ENCODE measurements at regions not wholly inside any gene's neighbourhood (a gene's known extent, or its start where the extent isn't known, plus 50 kb on each side); places are given as distances from the start of the nearest gene placed in this dataset.
"Not testable (repeated sequence)": the region's sequence is repeated elsewhere in the genome, so short reads cannot be mapped to it uniquely, and the experiment has no call there.

DNA sequence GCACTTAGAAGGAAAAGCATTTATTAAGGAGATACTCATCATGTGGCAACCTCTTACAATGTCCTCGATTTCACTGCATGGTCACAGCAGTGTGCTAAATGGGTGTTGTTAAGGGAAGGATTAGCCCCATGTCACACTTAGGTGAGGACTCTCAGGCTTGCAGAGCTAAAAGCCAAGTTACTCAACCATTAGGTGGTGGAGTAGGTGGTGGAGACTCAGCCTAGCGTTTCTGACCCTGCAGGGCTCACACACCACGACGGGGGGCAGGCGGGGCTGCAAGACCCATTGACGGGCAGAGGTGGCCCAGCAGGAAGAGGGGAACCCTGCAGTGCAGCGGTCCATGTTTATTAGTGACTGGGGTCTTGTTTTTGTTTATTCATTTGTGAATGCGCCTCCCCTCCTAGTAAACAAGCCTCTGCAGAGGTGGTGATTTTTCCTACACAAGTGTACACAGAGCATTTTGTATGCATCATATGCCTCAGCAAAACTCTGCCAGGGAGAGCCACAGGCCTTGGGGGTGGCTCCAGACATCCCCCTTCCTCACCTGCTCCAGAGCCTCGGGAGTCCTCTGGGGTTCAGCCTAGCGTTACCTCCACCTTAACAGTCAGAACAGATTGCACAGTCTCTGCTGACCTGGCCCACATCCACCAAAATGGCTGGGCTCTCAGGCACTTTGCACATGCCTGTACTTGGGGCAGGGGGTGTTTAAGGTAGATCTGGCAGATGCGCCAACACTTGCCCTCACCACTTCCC lies 216.7 kb downstream of the C16orf95 start:
- no peak for DNase-seq (ENCODE audit: low spot score)

DNA sequence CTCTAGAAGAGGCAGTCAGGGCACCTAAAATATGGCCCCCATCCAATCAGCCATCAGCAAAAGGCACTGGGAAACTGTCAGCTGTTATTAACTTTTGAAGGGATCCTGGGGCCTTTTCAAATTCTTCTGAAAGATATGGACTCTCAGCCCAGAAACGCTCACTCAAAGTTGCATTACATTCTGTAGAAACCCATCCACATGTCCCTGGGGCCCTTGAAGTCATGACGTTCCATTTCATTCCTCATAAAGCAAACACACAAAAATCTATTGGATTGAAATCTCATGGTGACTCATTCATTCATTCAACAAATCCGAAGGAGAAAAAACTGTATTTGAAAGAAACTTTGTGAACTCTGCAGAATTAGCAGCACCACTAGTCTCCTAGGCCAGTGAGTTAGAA lies 215.3 kb downstream of the C16orf95 start:
- no peak for DNase-seq (ENCODE audit: low spot score)

DNA sequence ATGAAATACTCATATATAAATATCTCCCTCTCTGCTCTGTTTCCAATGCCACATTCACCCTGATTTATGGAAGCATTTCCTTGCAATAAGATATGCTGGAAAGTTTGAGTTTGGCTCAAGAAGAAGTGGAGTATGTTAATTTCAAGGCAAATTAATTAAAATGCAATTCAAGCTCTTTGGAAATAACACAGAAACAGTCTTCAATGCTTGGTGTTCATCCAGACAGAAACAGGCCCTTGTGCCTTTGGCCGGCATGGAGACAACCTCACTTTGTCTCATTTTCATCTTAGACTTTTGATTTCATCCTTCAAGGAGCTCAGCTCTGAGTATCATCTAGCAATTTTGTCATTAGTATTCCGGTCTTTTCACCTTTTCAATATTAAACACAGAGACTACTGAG lies 210.0 kb downstream of the C16orf95 start:
- no peak for DNase-seq (ENCODE audit: low spot score)

DNA sequence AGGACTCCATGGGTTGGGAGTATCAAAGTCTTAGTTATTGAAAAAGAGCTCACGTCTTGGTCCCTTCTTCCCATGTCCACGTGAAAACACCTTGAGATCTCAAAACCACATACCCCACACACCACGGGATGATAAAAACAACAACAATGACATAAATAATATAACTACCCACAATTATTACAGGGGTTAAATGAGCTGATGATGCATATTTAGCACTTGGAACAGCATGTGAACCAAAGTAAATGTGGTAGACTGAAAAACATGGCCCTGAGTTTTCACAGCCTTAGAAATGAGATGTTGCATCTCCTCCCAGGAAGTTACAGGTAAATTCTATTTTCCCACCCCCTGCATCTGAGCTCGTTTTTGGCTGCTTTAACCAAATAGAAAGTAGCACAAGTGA lies 208.9 kb downstream of the C16orf95 start:
- DNase-seq (ENCODE audit: low spot score): no peak

DNA sequence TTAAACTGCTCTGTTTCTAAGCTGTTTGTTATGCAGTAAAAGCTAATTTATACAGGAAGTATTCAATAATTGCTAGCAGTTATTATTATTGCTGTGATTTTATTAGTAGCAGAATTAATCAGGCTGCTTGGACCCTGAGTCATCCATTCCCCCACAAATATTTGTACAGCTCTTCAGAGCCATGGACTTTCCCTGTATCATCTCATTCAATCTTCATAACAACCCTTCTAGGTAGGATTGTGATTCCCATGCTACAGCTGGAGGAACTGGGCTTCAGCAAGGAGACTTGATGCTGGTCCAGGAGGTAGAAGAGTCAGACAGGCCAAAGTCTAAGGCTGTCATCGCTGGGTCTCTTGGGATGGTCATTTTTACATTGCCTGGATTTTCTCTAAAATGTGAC lies 208.3 kb downstream of the C16orf95 start:
- DNase-seq (ENCODE audit: low spot score): no peak

DNA sequence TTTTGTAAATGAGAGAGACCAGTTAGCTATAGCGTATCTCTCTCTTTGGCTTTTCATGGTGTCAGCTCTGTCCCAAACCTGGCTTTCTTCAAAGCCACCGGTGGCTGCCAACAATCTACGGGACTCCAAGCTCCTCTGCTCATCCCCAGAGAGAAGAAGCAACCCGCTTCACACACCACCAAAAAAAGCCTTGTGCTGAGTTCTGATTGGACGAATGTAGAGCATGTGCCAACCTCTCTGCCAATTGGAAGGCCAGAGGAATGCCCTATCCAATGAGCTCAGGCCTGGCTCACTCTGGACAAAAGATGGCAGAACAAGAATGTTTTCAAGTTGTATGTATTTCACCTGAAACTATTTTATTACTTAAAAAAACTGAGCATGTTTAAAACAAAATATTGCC lies 202.4 kb downstream of the C16orf95 start:
- DNase-seq (ENCODE audit: low spot score): no peak

DNA sequence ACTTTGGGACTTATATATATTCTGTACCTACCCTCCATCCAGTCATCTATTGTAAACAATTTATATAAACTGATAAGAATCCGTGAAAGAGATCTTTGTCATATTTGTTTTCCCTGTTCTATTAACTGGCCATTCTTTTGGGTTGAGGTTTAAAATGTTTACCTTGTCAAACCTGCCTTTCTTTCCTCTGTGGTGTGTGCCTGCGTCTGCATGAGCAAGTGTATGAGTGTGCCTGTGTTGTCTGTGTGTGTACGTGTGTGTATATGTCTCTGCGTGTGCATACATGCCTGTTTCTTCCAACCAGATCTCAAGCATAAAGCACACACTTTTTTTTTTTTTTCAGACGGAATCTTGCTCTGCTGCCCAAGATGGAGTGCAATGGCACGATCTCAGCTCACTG lies 201.5 kb downstream of the C16orf95 start:
- DNase-seq (ENCODE audit: low spot score): no peak

DNA sequence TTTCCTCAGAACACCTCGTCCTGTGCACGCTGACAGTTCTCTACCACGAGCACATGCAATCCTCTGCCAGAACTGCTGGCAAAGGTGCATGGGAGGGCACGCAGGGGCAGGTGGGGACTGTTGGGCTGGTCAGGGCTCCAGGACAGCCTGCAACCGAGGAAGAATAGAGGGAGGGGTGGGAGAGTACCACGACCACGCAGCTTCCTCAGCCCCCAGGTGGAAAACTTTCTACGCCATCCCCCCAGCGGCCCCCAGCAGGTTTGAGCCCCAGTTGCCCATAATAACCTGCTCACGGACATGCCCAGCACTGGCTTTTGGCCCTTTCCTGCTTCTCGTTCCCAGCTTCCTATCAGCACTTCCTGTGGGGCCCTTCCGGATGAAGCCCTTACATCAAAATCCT lies 199.3 kb downstream of the C16orf95 start:
- no peak for DNase-seq (ENCODE audit: low spot score)

DNA sequence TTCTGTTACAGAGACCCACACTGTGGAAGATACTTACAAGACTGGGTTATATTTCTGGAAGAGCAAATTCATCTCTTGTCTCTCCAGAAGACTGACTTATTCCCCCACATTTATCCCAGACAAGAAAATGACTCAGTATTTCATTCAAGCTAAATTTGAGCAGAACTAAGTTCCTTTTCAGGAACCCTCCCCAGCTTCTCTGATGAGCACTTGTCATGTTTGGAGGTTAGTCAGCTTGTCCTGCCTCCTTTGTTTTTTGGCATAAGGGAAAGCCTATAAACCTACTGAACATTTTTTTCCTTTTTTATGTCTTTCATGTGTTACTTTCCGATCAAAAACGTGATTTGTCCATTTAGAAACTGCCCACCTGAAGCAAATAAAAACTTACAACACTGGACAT lies 198.0 kb downstream of the C16orf95 start:
- DNase-seq (ENCODE audit: low spot score): no peak

DNA sequence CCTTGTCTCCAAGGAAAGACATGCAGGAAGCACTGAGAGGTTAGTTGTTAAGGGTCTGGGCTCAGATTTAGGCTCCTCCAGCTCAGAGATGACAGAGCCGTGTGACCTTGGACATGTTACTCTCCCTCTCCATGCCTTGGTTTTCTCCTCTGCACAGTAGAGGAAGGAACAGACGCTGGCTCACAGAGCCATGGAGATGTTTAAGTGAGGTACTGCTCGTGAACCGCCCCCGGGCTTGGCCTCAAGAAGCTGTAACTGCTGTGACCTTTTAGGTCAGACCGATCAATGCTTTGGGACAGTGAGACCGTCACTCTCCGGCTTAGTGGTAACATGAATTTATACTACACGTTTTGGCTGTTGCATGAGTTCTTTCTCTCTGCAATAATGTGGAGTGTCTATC lies 197.4 kb downstream of the C16orf95 start:
- no peak for DNase-seq (ENCODE audit: low spot score)

DNA sequence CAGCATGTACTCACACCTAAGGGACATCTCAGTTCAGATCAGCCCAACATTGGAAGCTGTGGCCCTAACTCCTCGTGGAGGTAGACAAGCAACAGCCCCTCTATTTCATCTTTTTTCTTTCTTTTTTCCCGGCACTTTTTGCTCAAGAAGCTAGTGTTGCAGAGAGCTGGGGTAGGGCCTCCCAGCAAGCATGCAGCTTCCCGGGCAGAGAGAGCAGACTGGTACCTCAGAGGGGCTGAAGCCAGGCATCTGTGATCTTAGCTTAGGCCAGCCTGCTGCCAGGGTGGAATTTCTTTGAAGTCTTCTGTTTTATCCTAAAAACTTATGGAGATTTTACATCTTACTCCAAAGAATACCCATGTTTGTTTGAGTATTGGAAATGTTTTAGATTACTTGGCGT lies 195.4 kb downstream of the C16orf95 start:
- no peak for DNase-seq (ENCODE audit: low spot score)

DNA sequence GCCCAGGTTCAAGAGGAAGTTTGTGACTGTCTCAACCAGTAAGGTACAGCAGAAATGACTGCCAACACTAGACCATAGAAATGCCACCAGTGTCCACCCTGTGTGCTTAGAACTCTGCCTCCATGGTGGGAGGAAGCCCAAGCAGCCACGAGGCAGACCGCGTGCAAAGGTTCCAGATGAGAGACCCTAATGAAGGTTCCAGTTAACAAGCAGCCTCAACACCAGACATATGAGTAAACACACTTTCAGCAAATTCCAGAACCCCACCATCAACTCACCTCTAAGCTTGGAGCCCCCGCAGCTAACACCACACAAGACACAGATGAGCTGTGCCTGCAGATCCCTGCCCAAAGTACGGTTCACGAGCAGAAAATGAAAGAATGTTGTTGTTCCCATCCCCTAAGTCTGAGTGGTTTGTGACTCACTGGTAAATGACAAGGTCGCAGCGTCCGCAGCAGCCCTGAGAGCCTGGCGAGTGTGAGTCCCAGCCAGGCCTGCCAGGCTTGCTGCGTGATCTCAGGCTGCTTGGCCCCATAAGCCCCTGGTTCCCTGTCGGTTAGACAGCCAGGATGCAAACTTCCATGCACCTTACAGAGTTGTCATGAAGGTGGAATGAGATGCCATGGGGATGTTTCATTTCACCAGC lies 193.7 kb downstream of the C16orf95 start:
- DNase-seq (ENCODE audit: low spot score): no peak

DNA sequence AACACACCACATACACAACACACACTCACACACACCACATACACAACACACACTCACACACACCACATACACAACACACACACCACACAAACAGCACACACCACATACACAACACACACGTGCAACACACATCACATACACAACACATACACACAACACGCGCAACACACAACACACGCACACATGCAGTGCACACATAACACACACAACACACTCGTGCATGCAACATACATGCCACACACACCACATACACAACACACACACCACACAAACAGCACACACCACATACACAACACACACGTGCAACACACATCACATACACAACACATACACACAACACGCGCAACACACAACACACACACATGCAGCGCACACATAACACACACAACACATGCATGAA lies 192.8 kb downstream of the C16orf95 start:
- not testable (repeated sequence) for DNase-seq (ENCODE audit: low spot score)

DNA sequence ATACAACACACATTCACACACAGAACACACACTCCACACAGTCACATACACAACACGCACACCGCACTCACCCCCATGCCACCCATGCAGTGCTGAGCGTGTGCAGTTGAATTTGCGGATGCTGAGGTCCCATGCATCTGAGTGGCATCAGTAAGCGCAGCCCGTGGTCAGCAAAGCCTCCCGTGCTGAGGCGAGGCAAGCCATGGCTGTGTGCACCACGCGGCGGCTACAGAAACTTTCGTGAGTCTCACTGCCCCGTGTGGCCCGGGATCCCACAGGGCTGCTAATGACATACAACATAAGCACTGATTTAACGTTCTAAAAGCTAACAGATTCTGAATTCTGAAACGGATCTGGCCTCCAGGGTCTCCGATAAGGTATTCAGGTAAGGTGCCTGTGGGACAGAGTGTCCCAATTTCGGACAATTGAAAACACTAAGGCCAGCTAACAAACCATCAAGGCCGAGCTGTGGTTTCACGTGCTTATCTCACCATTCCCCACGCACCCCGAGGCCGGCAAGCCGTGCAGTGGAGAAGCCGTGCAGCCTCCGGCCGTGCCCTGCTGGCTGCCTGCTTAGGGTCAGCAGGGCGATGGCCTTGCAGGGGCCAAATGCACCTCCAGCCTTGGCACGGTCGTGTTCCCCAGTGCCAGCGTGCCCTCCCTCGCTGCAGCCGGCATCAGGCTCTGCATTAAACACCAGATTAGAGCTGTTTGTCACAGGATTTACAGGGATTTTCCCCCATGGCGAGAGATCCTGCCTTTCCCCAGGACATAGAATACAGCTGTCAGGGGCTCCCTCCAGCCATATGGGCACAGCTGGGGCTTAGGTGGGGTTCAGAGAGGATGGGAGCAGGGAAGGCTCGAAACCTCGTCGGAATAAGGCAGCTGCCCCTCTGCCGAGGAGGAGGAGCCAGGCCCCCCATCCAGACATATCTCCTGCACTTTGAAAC lies 191.7 kb downstream of the C16orf95 start:
- DNase-seq (ENCODE audit: low spot score): no peak

DNA sequence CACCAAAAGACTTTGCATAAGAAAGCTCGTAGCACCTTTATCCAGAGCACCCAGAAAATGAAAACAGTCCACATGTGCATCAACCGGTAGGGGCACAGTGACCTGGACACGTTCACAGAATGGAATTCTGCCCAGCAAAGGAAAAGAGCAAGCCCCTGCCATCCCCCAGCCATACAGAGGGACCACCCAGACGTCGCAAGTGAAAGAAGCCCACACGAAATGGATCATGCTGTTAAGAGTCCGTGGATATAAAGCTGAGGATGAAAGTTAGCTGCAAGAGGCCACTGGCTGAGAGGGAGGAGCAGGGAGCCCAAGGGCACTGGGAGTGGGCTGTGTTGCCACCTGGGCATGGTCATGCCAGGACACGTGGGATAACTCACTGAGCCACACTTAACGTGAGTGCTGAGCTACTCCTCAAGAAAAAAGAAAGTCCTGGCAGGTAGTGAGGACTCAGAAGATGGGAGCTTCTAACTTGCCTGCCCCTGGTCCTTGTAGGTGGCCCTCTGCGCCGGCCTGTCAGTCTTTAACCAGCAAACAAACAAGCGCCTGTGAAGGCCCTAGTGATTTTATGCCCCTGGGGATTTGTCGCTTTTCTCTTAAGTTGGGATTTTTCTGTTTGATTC lies 190.7 kb downstream of the C16orf95 start:
- no peak for DNase-seq (ENCODE audit: low spot score)

DNA sequence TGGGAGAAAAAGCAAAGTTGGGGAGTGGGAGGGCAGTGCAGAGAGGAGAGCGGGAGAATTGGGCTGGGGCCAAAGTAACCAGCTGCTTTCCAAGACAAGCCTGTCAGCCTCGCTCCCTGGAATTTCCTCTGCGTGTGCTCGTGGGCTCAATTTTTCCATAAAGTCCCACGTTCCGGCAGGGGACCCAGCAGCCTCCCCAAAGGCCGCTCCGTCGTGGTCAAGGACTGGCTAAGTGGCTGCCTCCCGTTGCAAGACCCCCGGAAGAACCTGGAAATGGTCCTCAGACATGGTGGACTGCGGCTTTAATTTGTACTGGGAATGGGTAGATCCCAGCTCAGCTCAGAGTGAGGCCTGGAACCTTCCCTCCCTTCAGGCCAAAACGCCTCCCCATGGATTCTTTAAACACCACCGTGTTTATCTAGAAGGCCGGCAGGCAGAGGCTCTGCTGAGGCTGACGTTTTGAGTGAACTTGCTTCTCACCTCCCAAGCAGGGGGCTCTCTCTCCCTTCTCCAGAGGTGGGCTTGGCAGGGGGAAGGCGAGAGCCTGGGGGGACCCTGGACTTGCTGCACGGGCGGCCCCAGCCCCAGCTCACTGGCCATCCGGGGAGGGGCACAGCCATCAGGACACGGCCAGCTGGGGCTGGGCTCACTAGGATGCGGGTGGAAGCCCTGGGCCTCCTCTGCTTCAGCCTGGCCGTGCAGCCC lies 190.0 kb downstream of the C16orf95 start:
- peak; percentile 27 for DNase-seq (ENCODE audit: low spot score)

DNA sequence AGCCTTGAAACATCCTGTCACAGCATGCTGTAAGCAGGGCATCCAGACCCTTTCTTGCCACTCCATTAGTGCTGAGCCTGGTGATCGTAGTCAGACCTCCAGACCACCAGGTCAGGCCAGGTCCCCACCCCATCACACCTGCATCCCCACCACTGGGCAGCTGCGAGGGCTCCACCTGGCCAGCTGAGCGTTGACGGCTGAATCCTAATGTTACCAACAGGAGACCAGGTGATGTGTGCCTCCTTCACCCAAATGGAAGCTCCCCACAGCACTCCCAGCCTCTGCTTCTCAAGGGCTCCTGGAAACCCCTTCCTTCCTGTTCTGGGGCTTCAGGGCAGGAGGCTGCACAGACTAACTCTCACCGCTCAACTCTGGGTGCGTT lies 189.4 kb downstream of the C16orf95 start:
- no peak for DNase-seq (ENCODE audit: low spot score)

DNA sequence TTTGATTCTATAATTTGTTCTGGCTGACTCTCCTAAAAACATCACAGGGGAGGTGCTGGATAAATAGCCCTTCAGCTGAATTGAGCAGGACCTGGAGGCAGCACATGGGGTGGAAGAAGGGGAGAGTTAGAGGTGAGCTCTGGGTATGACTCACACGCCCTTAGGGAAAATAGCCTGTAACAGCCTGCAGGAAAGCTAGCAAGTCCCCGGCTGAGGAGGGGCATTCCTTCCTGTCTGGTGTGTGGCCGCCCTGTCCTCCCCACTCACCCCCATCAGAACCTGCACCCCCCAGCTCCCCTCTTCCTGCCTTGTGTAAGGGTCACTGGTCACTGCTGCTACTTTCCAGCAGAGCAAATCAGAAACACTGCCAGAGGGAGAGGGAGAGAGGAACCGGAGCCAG lies 187.4 kb downstream of the C16orf95 start:
- no peak for DNase-seq (ENCODE audit: low spot score)

DNA sequence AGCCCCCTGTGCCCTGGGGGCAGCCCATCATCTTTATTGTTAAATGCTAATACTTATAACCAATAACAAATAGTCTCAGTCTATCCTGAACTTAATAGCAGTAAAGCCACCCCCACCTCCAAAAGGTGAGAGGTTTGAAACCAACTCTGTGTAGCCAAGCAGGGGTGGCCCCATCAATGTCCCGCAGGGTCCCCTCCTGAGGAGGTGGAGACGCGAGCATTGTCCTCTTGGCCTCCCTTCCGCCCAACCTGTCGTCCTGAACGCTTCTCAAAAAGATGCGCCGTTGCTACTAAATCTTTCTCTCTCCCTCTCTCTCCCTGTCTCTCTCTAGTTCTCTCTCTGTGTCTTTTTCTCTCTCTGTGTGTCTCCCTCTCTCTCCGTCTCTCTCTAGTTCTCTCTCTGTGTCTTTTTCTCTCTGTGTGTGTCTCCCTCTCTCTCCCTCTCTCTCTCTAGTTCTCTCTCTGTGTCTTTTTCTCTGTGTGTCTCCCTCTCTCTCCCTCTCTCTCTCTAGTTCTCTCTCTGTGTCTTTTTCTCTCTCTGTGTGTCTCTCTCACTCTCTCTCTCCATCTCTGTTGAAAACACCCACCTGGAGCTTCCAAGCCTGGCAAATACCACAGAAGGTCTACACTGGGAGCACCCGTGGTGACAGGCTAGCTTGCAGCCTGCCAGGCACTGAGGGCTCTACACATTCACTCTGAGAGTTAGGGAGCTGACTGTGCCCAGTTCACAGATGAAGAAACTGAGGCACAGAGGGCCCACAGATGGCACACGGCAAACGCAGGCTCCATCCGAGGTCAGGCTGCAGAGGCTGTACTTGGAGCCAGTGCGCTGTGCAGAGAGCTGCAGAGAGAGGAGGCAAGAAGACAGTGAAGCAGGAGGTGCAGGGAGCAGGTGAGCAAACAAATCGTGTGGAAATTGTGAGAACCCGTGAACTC lies 185.9 kb downstream of the C16orf95 start:
- DNase-seq (ENCODE audit: low spot score): no peak

DNA sequence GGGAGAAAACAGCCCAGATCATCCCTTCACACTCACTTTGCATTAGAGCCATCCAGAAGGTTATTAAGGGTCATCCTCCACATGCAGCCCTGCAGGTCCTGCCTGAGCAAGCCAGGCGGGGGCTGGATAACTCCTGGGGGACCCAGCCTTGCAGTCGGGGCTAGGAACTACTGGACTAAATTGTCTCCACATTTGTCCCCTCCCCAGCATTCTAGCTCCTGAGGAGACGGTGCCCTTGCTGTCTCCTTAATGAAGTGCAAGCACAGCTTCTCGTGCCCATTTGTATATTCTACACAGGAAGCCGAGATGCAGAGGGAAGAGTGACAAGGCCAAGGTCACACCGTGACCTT lies 185.2 kb downstream of the C16orf95 start:
- DNase-seq (ENCODE audit: low spot score): no peak
